Astrocyte (in vitro differentiated cells and primary cell): ENCODE measurements at regions not wholly inside any gene's neighbourhood (a gene's known extent, or its start where the extent isn't known, plus 50 kb on each side); places are given as distances from the start of the nearest gene placed in this dataset.

Source experiments
- DNase-seq: peaks from one replicate; pipeline ENCODE4 v3.0.0-alpha.2; 2010; ENCODE audit warnings: low read depth
- FAIRE-seq: peaks from 2 replicates; lab custom pipeline; 2011; peaks lifted over from hg19 to GRCh38; lab: Jason Lieb, UNC
- H2AFZ ChIP-seq: 2 replicates; pipeline ENCODE4 v1.6.0; 2012; ENCODE audit warnings: low read depth, low read length, inconsistent platforms
- H3K27ac ChIP-seq: 2 replicates; pipeline ENCODE4 v1.5.1; 2011; ENCODE audit warnings: low read depth, low read length, inconsistent platforms
- H3K27me3 ChIP-seq: 2 replicates; pipeline ENCODE4 v1.6.0; 2011; ENCODE audit warnings: low read length, inconsistent platforms; ENCODE audit not compliant: insufficient read depth
- H3K36me3 ChIP-seq: 2 replicates; pipeline ENCODE4 v1.5.1; 2011; ENCODE audit warnings: low read length, inconsistent platforms; ENCODE audit not compliant: insufficient read depth
- H3K4me1 ChIP-seq: 2 replicates; pipeline ENCODE4 v1.5.1; 2011; ENCODE audit warnings: low read length, inconsistent platforms; ENCODE audit not compliant: insufficient read depth
- H3K4me2 ChIP-seq: 2 replicates; pipeline ENCODE4 v1.6.0; 2012; ENCODE audit warnings: low read length, inconsistent platforms
- H3K4me3 ChIP-seq: 2 replicates; pipeline ENCODE4 v1.5.1; 2011; ENCODE audit warnings: low read depth, mild to moderate bottlenecking, low read length, inconsistent platforms; ENCODE audit not compliant: insufficient read depth
- H3K79me2 ChIP-seq: 2 replicates; pipeline ENCODE4 v1.6.0; 2012; ENCODE audit warnings: mild to moderate bottlenecking, low read length, inconsistent platforms; ENCODE audit not compliant: insufficient read depth
- H3K9ac ChIP-seq: 2 replicates; pipeline ENCODE4 v1.6.0; 2012; ENCODE audit warnings: mild to moderate bottlenecking, low read length, inconsistent platforms
- H3K9me3 ChIP-seq: 2 replicates; pipeline ENCODE4 v1.5.1; 2012; ENCODE audit warnings: low read depth, mild to moderate bottlenecking, low read length, inconsistent platforms; ENCODE audit not compliant: insufficient read depth
- H4K20me1 ChIP-seq: 2 replicates; pipeline ENCODE4 v1.6.0; 2012; ENCODE audit warnings: low read length, inconsistent platforms; ENCODE audit not compliant: insufficient read depth
- H3K27ac Mint-ChIP-seq: one replicate; pipeline ENCODE4 v1.8.0; 2021; ENCODE audit warnings: mild to moderate bottlenecking, mixed read lengths; ENCODE audit not compliant: unreplicated experiment
- H3K27me3 Mint-ChIP-seq: one replicate; pipeline ENCODE4 v1.8.0; 2021; ENCODE audit warnings: low read depth, mixed read lengths; ENCODE audit not compliant: unreplicated experiment
- H3K36me3 Mint-ChIP-seq: one replicate; pipeline ENCODE4 v1.8.0; 2021; ENCODE audit warnings: low read depth, mixed read lengths; ENCODE audit not compliant: unreplicated experiment
- H3K4me1 Mint-ChIP-seq: one replicate; pipeline ENCODE4 v1.8.0; 2021; ENCODE audit warnings: low read depth, mixed read lengths; ENCODE audit not compliant: unreplicated experiment
- H3K4me3 Mint-ChIP-seq: one replicate; pipeline ENCODE4 v1.8.0; 2021; ENCODE audit warnings: mild to moderate bottlenecking, moderate library complexity, mixed read lengths; ENCODE audit not compliant: unreplicated experiment
- H3K9me3 Mint-ChIP-seq: one replicate; pipeline ENCODE4 v1.8.0; 2021; ENCODE audit warnings: mild to moderate bottlenecking, mixed read lengths; ENCODE audit not compliant: unreplicated experiment
- EZH2 ChIP-seq: IDR thresholded peaks from 2 replicates; pipeline ENCODE4 v1.6.1; 2012; ENCODE audit warnings: mild to moderate bottlenecking, low read length, inconsistent platforms; ENCODE audit not compliant: insufficient read depth
- TF ChIP-seq, protein P1 (sequence below): IDR thresholded peaks from 2 replicates; pipeline ENCODE4 v1.5.1; 2011; ENCODE audit warnings: low read depth, mild to moderate bottlenecking, inconsistent platforms, low read length, moderate library complexity; ENCODE audit not compliant: insufficient read depth

DNA sequence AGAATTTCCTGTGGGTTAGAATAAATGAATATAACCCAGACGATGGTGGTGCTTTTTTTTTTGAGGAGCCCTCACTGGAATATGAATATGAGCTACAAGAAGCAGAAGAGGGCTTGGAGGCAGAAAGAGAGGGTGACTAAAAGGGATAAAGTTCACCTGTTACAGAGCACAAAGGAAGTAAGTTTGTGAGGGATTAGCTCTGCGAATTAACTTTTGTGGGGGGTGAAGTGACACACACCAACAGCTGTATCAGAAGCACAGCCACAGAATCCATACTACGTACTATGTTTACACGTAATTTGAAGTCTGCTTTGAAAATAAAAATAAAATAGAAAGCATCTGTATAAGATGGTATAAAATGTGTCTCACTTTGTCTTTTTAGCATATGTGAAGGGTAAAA, 963.6 kb upstream of the DIAPH2 start:
- H3K4me3 Mint-ChIP-seq: no peak overlapping the region
- no peaks in the 10 kb centered on the region for H3K36me3 Mint-ChIP-seq
- H3K4me2 ChIP-seq: no peak overlapping the region
- H3K27ac Mint-ChIP-seq: no peak overlapping the region
- no peak overlapping the region for H3K27ac ChIP-seq
- H3K4me1 ChIP-seq: no peaks in the 10 kb centered on the region
- no peak for FAIRE-seq
- no peak overlapping the region for H3K4me3 ChIP-seq
- H2AFZ ChIP-seq: no peak overlapping the region
- no peaks in the 10 kb centered on the region for H3K9me3 ChIP-seq
- no peak for TF ChIP-seq EZH2
- TF ChIP-seq, protein P1, sequence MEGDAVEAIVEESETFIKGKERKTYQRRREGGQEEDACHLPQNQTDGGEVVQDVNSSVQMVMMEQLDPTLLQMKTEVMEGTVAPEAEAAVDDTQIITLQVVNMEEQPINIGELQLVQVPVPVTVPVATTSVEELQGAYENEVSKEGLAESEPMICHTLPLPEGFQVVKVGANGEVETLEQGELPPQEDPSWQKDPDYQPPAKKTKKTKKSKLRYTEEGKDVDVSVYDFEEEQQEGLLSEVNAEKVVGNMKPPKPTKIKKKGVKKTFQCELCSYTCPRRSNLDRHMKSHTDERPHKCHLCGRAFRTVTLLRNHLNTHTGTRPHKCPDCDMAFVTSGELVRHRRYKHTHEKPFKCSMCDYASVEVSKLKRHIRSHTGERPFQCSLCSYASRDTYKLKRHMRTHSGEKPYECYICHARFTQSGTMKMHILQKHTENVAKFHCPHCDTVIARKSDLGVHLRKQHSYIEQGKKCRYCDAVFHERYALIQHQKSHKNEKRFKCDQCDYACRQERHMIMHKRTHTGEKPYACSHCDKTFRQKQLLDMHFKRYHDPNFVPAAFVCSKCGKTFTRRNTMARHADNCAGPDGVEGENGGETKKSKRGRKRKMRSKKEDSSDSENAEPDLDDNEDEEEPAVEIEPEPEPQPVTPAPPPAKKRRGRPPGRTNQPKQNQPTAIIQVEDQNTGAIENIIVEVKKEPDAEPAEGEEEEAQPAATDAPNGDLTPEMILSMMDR: no peak
- H3K79me2 ChIP-seq: no peaks in the 10 kb centered on the region
- DNase-seq: no peak
- no peaks in the 10 kb centered on the region for H3K4me1 Mint-ChIP-seq
- no peaks in the 10 kb centered on the region for H3K9me3 Mint-ChIP-seq
- H3K27me3 ChIP-seq: no peaks in the 10 kb centered on the region
- no peaks in the 10 kb centered on the region for H3K27me3 Mint-ChIP-seq
- no peaks in the 10 kb centered on the region for H4K20me1 ChIP-seq
- H3K9ac ChIP-seq: no peak overlapping the region
- no peaks in the 10 kb centered on the region for H3K36me3 ChIP-seq

DNA sequence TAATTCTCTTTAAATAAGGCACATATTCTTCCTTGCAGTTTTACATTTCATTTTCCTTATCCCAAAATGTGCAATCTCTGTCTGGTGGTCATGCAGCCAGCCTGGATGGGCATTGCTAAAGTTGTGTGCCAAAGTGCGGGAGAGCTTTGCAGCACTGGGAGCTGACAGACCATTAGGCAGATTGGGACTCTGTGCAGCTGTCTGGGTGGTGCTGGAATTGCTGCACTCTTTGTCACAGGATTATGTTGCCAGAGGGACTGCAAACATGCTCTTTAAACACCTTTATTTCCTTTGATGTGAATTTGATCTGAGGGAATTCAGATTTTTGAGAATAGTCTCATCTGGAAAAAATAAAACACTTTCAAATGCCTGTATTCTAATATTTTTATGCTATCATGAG, 956.2 kb upstream of the DIAPH2 start:
- no peak overlapping the region for H3K4me2 ChIP-seq
- peak; percentile 23 for FAIRE-seq
- H3K9me3 ChIP-seq: no peaks in the 10 kb centered on the region
- H3K27ac Mint-ChIP-seq: no peak overlapping the region
- no peaks in the 10 kb centered on the region for H3K4me1 ChIP-seq
- no peak overlapping the region for H3K9ac ChIP-seq
- H3K27me3 ChIP-seq: no peaks in the 10 kb centered on the region
- H3K27ac ChIP-seq: no peak overlapping the region
- H3K27me3 Mint-ChIP-seq: no peaks in the 10 kb centered on the region
- no peaks in the 10 kb centered on the region for H4K20me1 ChIP-seq
- no peak for DNase-seq
- H2AFZ ChIP-seq: no peak overlapping the region
- no peaks in the 10 kb centered on the region for H3K9me3 Mint-ChIP-seq
- H3K4me3 Mint-ChIP-seq: no peak overlapping the region
- TF ChIP-seq, protein P1: no peak
- no peak for TF ChIP-seq EZH2
- no peaks in the 10 kb centered on the region for H3K79me2 ChIP-seq
- H3K4me3 ChIP-seq: no peak overlapping the region
- no peaks in the 10 kb centered on the region for H3K36me3 ChIP-seq
- no peaks in the 10 kb centered on the region for H3K36me3 Mint-ChIP-seq
- H3K4me1 Mint-ChIP-seq: no peaks in the 10 kb centered on the region

- Mint-ChIP-seq H3K4me1 (no peaks in the 10 kb centered on the region), H3K9me3 (no peaks in the 10 kb centered on the region), H3K27me3 (no peaks in the 10 kb centered on the region), H3K4me3 (no peak overlapping the region), H3K27ac (no peak overlapping the region), H3K36me3 (no peaks in the 10 kb centered on the region)
- H3K4me2 ChIP-seq: no peak overlapping the region
- no peak overlapping the region for H3K4me3 ChIP-seq
- no peaks in the 10 kb centered on the region for H3K79me2 ChIP-seq
- H2AFZ ChIP-seq: no peak overlapping the region
- DNase-seq (no peak), FAIRE-seq (no peak)
- no peaks in the 10 kb centered on the region for H3K4me1 ChIP-seq
- H3K27ac ChIP-seq: no peak overlapping the region
- H4K20me1 ChIP-seq: no peaks in the 10 kb centered on the region
- H3K9ac ChIP-seq: no peak overlapping the region
- no peaks in the 10 kb centered on the region for H3K36me3 ChIP-seq
- no peaks in the 10 kb centered on the region for H3K9me3 ChIP-seq
- H3K27me3 ChIP-seq: no peaks in the 10 kb centered on the region
- TF ChIP-seq, protein P1: no peak
- no peak for TF ChIP-seq EZH2
Measured at GRCh38 chrX:95729401-95729800, 955.2 kb upstream of the DIAPH2 start.
